Parathyroid adenoma (tissue), 2 donors: ENCODE measurements at regions not wholly inside any gene's neighbourhood (a gene's known extent, or its start where the extent isn't known, plus 50 kb on each side); places are given as distances from the start of the nearest gene placed in this dataset.

Experiments
- H2AFZ ChIP-seq: fragments of 300-600 bp; sonication (generic); one replicate; pipeline ENCODE4 v1.7.0; 2017; ENCODE audit warnings: antibody characterized with exemption, mild to moderate bottlenecking
- H3K27ac ChIP-seq: fragments of 300-600 bp; sonication (generic); one replicate; pipeline ENCODE4 v1.7.0; 2017
- H3K27me3 ChIP-seq: fragments of 300-600 bp; sonication (generic); one replicate; pipeline ENCODE4 v1.7.0; 2017; ENCODE audit warnings: low read length; ENCODE audit not compliant: control insufficient read depth, insufficient read depth
- H3K36me3 ChIP-seq: fragments of 300-600 bp; sonication (generic); one replicate; pipeline ENCODE4 v1.7.0; 2017; ENCODE audit warnings: low read length; ENCODE audit not compliant: control insufficient read depth, insufficient read depth
- H3K4me1 ChIP-seq: fragments of 300-600 bp; sonication (generic); one replicate; pipeline ENCODE4 v1.7.0; 2017; ENCODE audit warnings: control low read depth
- H3K4me2 ChIP-seq: fragments of 300-600 bp; sonication (generic); one replicate; pipeline ENCODE4 v1.7.0; 2017; ENCODE audit warnings: low read length
- H3K4me3 ChIP-seq: fragments of 300-600 bp; sonication (generic); one replicate; pipeline ENCODE4 v1.7.0; 2017; ENCODE audit warnings: low read depth, low read length
- H3K79me2 ChIP-seq: fragments of 300-600 bp; sonication (generic); one replicate; pipeline ENCODE4 v1.7.0; 2017; ENCODE audit warnings: control low read depth
- H3K9ac ChIP-seq: fragments of 300-600 bp; sonication (generic); one replicate; pipeline ENCODE4 v1.7.0; 2017; ENCODE audit warnings: mild to moderate bottlenecking
- H3K9me3 ChIP-seq: fragments of 300-600 bp; sonication (generic); one replicate; pipeline ENCODE4 v1.7.0; 2017; ENCODE audit warnings: low read length; ENCODE audit not compliant: control insufficient read depth
- CTCF ChIP-seq: fragments of 300-600 bp; sonication (generic); IDR thresholded peaks from one replicate; pipeline ENCODE4 v1.7.0; 2017; ENCODE audit warnings: antibody characterized with exemption, mild to moderate bottlenecking
- donor health status: primary hyperparathyroidism.

DNA sequence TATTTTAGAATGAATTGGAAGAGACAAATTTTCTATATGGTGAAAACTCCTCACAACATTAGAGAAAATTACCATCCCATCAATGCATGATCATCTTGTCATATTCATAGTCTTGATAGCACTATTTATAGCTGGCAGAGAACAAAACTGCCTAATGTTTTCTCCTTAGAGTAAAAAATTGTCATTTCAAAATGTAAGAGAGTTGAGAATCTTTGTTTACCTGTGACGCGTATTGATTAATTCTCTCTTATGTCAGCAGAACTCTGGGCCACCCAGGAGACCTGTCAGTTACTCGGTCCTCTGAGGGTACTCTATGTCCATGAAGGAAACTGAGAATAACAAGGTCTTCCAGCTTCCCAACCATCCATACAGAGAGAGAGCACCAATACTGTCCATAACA, 381.4 kb upstream of the ZP4 start:
- H3K9ac ChIP-seq: no peak overlapping the region
- H3K4me3 ChIP-seq: no peak overlapping the region
- H3K4me2 ChIP-seq: no peak overlapping the region
- no peak overlapping the region for H2AFZ ChIP-seq
- H3K36me3 ChIP-seq: no peaks in the 10 kb centered on the region
- H3K4me1 ChIP-seq: no peaks in the 10 kb centered on the region
- no peaks in the 10 kb centered on the region for H3K9me3 ChIP-seq
- H3K27ac ChIP-seq: no peak overlapping the region
- H3K27me3 ChIP-seq: no peaks in the 10 kb centered on the region
- H3K79me2 ChIP-seq: no peaks in the 10 kb centered on the region
- TF ChIP-seq CTCF: no peak

- Histone ChIP-seq H3K4me3 (no peak overlapping the region), H3K79me2 (no peaks in the 10 kb centered on the region), H3K9ac (no peak overlapping the region), H3K4me1 (no peaks in the 10 kb centered on the region), H3K27ac (no peak overlapping the region), H2AFZ (no peak overlapping the region), H3K4me2 (no peak overlapping the region), H3K36me3 (no peaks in the 10 kb centered on the region), H3K9me3 (no peaks in the 10 kb centered on the region), H3K27me3 (no peaks in the 10 kb centered on the region)
- no peak for TF ChIP-seq CTCF
Measured at GRCh38 chr1:238265866-238266265, 375.1 kb upstream of the ZP4 start.

DNA sequence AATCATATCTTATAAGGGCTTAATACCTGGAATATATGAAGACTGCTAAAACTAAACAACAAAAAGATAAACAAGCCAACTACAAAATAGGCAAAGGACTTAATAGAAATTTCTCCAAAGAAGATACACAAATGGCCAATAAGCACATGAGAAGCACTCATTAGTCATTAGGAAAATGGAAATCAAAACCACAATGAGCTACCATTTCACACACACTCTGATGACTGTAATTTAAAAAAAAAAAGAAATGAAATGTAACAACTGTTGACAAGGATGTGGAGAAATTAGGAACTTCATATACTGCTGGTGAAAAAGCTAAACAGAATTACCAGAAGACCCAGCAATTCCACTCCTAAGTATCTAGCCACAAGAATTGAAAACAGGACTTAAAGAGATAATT, 374.2 kb upstream of the ZP4 start:
- no peak overlapping the region for H2AFZ ChIP-seq
- no peak overlapping the region for H3K4me3 ChIP-seq
- H3K9me3 ChIP-seq: no peaks in the 10 kb centered on the region
- H3K4me1 ChIP-seq: no peaks in the 10 kb centered on the region
- H3K27ac ChIP-seq: no peak overlapping the region
- no peak overlapping the region for H3K4me2 ChIP-seq
- H3K79me2 ChIP-seq: no peaks in the 10 kb centered on the region
- H3K36me3 ChIP-seq: no peaks in the 10 kb centered on the region
- H3K9ac ChIP-seq: no peak overlapping the region
- no peaks in the 10 kb centered on the region for H3K27me3 ChIP-seq
- no peak for TF ChIP-seq CTCF

- Histone ChIP-seq H3K4me2 (no peak overlapping the region), H2AFZ (no peak overlapping the region), H3K27ac (no peak overlapping the region), H3K9ac (no peak overlapping the region), H3K9me3 (no peaks in the 10 kb centered on the region), H3K79me2 (no peaks in the 10 kb centered on the region), H3K27me3 (no peaks in the 10 kb centered on the region), H3K36me3 (no peaks in the 10 kb centered on the region), H3K4me3 (no peak overlapping the region), H3K4me1 (no peaks in the 10 kb centered on the region)
- no peak for TF ChIP-seq CTCF
Measured at GRCh38 chr1:238258510-238258909, 367.8 kb upstream of the ZP4 start.

GRCh38 chr1:238257018-238257621, 366.4 kb upstream of the ZP4 start:
- Histone ChIP-seq H3K79me2 (no peaks in the 10 kb centered on the region), H3K4me1 (no peaks in the 10 kb centered on the region), H3K9ac (no peak overlapping the region), H3K27me3 (no peaks in the 10 kb centered on the region), H3K27ac (no peak overlapping the region), H3K36me3 (no peaks in the 10 kb centered on the region), H3K9me3 (no peaks in the 10 kb centered on the region), H2AFZ (no peak overlapping the region), H3K4me2 (no peak overlapping the region), H3K4me3 (no peak overlapping the region)
- TF ChIP-seq CTCF: no peak
